HG02885 (cell line): ENCODE measurements at regions not wholly inside any gene's neighbourhood (a gene's known extent, or its start where the extent isn't known, plus 50 kb on each side); places are given as distances from the start of the nearest gene placed in this dataset.

ENCODE experiments used
- ATAC-seq: cut with Tn5 transposase; IDR thresholded peaks from one replicate; pipeline ENCODE4 v1.9.1; 2021; ENCODE audit warnings: mild to moderate bottlenecking; ENCODE audit not compliant: unreplicated experiment, poor library complexity

DNA sequence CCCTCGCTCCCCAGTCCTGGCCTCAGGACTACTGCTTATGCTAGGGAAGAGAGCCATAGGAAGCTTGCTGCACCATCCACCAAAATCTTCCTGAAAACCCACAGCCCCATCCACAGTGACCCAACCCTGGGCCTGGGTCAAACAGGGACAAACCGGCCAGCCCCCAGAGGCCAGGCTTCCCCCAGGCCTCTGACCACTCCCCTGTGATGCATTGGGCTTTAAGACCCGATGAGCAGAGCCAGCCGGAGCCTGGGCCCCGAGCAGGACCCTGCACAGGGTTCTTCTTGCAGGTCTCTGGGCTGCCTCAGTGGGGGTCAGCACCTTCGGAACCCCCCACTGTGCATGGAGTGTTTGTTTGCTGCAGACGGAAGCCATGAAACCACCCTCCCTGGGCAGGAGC lies 583.7 kb downstream of the BRD1 start:
- no peak for ATAC-seq

DNA sequence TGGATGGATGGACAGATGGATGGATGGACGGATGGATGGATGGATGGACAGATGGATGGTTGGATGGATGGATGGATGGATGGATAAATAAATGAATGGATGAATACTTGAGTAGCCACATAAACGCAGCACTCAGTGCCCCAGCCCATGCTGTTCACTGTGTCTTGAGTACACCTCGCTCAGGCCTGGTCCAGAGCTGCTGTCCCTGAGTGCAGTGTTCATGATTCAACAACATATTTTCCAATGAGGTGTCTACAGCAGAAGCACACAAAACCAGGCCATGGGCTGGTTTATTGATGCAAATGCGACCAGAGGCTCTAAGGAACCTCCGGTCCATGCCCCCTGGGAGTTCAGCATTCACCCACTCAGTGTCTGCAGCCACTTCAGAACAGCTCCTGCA lies 584.3 kb downstream of the BRD1 start:
- no peak for ATAC-seq

DNA sequence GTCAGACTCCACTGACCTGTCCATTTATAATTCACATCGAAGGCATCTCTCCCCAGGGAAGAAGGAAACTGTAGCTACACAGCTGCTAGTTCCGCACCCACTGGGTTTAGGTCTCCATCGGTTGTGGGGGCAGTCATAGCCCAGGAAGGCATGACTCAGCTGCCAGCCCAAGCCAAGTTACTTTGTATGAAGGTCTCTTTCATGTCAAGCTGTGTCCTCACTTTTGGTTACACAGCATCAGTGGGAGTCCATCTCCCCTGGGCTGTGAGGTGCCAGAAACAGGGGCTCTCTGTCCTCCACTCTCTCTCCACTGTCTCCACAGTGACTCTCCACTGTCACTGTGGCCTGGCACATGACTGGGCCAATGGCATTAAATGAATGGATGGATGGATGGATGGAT lies 585.2 kb downstream of the BRD1 start:
- no peak for ATAC-seq

DNA sequence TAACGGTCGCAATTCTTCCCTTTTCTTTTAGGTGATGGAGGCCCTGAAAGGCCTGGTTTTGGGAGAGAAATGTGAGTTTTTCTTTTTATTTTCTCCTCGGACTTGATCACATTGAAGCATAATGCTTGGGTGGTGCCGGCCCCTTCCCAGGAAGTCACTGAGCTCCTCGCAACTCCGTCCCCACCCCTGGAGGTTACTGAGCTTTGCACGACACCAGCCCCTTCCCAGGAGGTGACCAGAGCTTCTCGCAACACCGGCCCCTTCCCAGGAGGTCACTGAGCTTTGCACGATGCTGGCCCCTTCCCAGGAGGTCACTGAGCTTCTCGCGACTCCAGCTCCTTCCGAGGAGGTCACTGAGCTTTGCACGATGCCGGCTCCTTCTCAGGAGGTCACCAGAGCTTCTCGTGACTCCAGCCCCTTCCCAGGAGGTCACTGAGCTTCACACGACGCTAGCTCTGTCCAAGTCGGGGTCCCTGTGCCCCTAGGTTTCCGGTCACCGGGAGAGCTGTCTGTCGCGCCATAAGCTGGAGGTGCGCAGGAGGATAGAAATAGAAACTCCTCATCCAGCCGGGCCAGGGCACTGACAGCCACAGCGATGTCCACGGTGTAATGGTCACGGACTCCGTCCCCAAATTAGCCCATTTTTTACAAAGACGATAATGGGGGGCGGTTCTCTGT lies 586.4 kb downstream of the BRD1 start:
- ATAC-seq, result no peak

DNA sequence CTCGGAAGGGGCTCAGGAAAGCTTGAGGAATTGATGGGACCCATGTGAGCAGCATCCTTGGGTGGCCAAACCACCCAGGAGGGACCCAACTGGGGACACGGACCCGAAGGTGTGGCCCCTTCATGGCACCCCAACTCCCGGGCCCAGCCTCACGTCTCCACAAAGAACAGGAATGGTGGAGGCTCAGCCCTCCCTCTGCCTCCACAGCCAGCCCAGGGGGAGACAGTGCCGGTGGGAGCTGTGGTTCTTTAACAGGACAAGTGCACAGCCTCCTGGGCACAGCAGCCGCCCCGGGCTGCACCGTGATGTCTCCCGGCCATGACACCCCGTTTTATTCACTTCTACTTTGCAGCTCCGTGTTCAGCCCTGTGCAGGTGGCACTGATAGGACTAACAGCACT lies 587.2 kb downstream of the BRD1 start:
- ATAC-seq, result no peak

DNA sequence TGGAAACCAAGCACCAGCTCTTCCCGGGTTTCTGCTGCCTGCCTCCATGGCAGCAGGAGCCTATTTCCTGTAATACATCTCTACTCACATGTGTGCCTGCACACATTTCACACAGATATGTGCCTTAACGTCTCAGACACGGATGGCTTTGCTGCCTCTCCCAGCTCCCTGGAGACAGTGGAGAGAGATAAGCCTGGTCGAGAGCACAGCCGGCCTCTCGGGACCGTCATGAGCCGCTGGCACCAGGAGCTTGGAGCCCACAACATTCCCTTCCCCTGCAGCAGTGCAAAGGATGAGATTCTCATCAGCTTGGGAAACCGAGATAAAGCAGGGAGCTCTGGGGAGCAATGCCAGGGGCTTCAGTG lies 587.7 kb downstream of the BRD1 start:
- no peak for ATAC-seq

DNA sequence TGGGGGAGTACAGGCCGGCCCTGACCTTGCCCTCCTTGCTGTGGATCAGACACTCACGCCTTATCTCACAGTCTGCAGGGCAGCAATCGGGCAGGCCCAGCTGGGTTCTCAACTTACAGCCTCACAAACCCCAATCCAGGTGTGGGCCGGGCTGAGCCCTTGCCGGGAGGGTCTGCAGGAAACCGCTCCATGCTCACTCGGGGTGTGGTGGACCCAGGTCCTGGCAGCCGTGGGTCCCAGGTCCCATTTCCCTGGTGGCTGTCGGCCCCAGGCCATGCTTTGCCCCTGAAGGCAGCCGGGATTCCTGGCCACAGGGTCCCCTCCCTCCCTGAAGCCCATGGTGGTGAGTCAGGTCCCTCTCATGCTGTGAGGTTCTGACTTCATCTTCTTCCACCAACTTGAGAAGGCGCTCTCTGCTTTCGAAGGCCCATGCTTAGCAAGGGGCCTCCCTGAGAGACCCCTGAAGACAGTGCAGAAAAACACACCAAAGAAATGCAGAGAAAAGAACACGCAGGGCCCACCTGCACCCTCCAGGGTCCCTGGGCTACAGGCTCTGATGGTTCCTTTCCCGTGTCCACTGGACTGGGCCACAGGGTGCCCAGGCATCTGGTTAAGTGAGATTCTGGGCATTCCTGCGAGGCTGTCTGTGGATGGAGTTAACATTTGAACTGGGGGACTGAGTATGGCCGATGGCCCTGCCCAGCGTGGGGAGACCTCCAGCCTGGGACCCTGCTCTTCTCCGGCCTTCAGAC lies 588.2 kb downstream of the BRD1 start:
- no peak for ATAC-seq

DNA sequence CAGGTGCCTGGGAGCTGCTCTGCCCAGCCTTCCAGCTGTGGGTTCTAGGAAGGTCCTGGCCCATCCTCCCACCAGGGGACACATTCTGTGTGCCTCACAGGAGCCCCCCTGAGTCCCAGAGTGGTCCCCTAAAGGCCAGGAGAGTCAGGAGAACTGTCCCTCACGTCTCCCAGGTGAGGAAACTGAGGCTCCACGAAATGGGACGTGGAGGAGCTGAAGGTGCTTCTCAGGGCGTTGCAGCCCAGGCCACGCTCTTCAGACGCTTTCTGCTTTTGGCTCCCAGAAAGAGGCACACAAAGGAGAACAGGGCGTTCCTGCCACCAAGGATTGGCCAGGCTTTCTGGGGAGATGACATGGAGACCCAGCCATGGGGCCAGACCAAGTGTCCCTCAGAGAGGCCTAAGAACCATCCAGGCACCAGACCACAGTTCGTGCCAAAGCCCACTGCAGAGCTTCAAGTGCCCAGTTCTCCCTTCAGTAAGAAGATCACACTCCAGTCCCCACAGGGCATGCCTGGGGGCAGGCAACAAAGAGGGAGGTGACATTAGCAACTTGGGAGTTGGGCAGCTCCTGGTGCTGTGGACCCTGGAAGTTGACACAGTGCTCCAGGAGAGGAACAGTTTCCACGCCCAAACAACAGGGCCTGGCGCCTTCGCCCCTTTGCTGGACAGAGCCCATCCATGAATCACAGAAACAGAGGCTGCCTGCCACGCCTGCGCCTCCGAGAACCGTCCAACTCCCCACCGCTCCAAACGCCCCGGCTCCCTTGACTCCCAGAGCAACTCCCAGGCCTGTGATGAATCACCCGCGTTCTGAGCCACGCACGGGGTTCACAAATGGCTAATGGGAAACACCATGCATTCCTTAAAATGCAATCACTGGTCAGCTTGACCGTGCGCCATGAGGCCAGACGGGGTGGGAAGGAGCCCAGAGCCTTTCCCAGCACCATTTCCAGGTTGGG lies 589.2 kb downstream of the BRD1 start:
- ATAC-seq, result no peak

DNA sequence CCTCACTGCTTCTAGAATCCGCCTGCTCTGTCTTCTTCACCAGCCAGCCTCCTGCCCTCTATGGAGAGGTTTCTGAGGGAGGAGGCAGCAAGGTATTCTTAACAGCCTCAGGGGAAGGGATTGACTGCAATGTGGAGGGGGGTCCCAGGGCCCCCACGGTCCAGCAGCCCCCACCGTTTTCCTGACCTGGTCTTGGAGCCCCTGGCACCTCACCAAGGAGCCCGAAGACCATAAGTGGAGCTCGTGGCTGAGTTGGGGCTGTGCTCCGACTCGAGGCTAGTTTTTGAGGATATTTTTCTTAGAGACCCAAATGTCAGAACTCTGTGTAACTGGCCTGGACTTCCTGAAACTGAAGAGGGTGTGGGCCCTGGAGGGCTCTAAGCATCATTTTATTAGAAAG lies 590.0 kb downstream of the BRD1 start:
- ATAC-seq, result no peak

DNA sequence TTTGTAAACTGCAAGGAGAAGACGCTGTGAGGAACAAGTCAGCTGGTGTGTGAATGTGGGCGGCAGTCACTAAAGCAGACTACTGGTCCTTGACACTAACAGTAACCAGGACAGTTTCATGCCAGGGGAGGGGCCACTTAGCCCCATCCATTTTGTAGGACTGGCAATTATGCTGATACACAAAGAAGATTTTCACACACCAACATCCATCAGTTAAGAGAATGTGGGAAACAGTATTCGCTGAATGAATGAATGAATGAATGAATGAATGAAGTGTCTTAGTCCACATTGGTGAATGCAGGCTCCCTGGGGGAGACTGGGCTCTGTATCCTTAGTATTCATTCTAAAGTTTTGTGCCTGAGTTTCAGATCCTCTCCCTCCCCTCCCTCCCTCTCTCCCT lies 590.4 kb downstream of the BRD1 start:
- no peak for ATAC-seq

DNA sequence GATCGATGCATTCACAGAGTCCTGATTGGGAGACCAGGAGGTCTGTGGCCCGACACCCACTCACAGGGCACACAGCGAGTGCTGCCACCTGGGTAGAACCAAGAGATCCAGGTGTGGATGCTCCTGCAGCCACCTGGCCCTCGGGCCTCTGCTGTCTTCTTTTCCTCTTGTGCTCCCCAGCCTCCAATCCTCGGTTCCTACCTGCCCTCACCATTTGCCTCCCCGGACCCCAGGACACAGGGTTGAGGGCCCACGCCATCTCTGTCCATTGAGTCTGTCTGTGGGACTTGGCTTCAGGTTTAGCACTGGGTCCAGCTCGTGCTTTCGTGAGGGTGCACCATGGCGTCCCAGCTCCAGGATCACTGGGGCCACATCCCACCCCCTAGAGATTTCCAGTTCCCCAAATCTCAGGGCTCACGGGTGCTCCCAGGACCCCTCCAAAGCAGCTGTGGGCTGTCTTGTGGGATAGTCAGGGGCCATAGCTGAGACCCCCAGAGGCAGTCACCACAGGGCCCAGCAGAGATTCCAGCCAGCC lies 591.1 kb downstream of the BRD1 start:
- ATAC-seq, result no peak

DNA sequence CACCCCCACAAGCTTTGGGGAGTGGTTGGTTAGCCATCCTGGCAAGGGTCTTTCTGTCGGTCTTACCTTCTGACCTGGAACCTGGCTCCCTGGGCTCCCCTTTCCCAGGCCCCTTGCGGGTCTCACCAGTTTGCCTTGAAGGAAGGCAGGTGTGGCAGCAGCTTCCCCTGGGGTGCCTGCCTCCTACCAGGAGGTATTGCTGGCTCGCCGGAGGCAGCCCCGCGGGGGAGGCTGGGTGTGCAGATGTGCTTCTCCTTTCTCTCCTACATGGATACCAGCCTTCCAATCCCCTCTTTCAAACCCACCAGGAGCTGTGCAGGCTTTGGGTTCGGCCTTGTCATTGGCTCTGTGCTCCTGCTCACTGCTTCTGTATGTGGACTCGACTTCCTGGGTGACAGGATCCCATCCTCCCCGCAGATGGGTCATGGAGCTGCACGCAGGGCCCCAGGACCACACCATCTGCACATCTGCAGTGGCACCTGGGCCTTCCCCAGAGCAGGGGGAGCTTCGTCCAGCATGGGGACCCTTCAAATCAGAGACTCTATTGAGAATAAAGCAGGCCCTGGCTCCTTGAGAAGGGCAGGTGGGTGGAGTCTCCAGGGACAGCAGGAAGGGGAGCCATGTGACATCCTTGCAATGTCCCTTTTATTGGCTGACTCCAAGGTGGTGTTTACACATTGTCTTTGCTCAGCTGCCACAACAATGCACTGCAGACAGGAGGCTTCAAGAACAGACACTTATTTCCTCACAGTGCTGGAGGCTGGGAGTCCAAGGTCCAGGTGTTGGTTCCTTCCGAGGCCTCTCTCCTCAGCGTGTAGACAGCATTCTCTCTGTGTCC lies 592.0 kb downstream of the BRD1 start:
- no peak for ATAC-seq

DNA sequence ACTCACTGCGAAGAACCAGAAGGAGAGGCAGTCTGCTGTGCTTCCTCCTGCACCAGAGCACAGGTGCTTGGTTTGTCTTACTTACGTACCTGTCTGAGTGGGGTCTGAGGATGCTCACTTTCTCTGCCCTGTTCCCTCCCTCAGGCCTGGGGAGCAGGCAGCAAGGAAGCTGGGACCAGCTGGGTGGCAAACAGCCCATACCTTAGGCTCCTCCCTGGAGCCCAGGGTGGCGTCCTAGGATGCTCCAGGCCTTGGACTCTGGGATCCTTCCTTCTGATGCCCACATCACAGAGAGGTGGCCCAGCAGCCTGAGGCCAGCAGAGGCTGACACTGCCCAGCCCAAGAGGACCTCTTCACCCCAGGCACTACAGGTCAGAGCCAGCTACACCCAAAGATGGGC lies 593.2 kb downstream of the BRD1 start:
- no peak for ATAC-seq

DNA sequence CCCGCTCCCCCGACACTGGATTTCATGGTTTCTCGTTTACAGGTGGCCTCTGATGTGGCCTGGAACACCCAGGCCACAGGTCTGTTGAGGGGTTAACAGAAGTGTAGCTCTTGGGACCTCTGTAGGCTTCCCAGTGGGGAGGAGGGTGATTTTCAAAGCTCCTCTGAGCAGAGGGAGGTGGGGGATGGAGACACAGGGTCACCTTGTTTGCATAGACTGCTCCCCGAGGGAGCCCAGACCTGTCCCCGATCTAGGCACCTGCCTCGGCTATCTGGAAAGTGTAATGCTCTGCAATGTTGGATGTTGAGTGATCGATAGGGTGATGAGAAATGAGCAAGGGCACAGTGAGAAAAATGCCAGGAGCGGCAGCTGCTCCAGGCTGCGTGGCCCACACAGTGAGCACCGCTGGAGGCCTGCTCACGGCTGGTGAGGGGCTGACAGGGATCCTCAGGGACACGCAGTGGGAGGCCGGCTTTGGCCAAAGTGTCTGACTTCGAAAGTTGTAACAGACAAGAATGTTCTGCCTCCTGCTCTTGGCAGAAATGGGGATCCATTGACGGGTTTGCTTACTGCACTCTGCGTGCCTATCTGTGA lies 594.1 kb downstream of the BRD1 start:
- ATAC-seq, result no peak

DNA sequence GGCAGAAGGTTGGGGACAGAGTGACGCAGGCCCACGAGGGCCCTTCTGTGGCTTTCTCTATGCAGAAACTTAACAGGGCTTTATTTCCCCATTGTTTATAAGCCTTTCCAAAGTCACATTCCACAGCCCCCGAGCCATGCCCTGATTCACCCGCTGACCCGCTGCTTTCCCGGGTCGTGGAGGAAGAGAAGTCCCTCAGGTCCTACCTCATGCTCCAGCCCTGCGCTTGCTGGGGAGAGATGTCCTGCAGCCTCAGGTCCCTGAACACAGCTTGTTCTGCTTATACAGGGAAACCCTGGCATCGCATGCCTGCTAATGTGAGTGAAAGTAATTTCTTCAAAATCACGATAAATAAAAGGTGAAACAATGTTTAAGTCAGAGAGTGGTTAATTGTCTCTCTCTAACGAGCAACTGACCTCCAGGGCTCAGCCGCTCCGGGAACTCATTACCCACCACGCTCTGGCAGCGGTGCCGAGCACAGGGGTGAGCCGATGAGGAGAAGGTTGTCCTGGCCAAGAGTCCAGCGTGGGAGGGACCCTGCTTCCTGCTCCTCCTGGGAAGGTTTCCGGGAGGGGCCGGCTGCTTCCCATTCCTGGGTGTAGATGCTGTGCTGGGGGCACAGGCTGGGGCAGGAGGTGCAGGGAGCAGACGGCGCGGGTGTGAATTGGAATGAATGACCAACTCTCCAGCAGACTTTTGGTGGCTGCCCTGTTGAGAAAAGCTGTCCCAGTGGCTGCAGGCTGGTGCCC lies 595.2 kb downstream of the BRD1 start:
- no peak for ATAC-seq

DNA sequence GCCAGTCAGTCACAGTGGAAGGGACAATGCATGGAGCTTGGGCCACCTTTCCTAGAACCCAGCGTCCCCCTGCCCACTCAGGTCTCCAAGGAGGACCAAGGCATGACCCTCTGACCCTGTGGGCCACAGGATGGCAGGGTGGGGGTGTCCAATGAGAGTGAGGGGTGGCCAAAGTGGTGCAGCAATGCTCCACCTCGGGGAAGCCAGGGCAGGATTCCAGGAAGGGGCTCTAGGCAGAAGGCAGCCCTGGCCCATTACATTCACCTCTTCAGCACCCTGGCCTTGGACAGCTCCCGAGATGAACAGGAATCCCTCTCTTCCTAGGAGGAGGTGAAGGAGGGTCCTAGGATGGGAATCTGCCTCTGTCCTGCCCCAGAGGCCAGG lies 597.5 kb downstream of the BRD1 start:
- no peak for ATAC-seq

DNA sequence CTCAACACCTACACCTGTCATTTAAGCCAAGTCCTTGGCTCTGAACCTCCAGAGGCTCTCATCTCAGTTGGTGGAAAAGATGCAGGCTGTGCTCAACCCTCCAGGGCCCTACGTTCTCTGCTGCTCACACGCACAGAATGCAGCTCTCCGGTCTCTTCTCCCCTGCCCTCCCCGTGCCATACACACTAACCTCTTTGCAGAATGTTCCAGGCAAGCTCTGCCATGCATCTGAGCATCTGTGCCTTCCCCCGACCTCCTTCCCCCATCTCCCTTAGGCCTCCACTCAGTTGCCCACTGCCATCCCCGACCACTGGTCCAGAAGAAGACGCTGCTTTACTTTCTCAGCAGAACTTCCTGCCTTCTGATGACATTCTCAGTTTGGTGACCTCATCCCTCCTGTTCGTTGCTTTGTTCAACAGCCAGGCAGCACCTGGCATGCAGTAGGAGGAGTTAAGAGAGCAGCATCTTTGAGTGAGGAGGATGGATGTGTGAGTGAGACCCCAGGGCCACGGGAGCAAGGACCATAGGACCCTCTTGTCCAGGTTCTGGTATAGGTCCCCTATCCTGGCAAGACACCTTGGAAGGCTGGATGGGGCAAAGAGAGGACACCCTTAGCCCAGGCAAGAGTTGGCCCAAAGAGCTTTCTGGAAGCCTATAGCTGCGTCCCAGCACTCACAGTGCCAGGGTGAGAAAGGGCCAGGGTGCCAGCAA lies 598.0 kb downstream of the BRD1 start:
- no peak for ATAC-seq

DNA sequence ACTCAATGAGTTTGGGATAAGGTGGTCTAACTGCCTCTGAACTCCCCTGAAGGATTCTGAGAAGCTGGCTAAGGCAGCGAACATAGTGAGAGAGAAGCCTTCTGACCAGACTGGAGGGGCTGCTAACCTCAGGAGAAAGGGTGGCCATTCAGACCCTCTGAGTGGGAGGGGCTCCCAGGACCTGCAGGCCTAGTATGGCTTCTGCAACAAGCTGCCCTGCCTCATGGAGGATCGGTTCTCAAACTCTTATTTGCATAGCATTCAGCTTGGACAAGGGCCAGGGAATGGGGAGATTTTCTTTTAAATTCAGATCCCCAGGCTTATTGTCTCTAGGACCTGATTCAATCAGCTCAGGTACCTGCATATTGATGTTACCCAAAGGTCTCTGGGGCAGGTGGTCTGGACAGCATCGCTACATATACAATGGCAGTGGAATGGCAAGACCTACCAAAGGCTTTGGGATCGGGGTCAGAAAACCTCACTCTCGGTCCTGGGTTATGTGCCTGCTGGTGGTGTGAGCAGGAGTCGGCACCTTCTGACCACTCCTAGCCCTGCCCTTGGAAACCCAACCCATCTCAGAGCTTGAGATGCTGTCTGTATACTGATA lies 599.1 kb downstream of the BRD1 start:
- no peak for ATAC-seq
